ENCODE measurements at regions not wholly inside any gene's neighbourhood (a gene's known extent, or its start where the extent isn't known, plus 50 kb on each side); places are given as distances from the start of the nearest gene placed in this dataset.
"Not testable (repeated sequence)": the region's sequence is repeated elsewhere in the genome, so short reads cannot be mapped to it uniquely, and the experiment has no call there.

GRCh38 chr7:39758234-39758970 lies 135.0 kb downstream of the RALA start:
- no peak for DNase-seq (ENCODE audit: low read depth)

GRCh38 chr7:39761449-39761848 lies 138.1 kb downstream of the RALA start:
- DNase-seq (ENCODE audit: low read depth) = no peak

GRCh38 chr7:39762466-39762865 lies 139.1 kb downstream of the RALA start:
- not testable (repeated sequence) for DNase-seq (ENCODE audit: low read depth)

- DNase-seq (ENCODE audit: low read depth) = not testable (repeated sequence)
These were observed 139.5 kb downstream of the RALA start for GRCh38 chr7:39762881-39763280.

- DNase-seq (ENCODE audit: low read depth) = not testable (repeated sequence)
These were observed 142.5 kb downstream of the RALA start for GRCh38 chr7:39765833-39766232.

GRCh38 chr7:39768439-39768838 lies 145.1 kb downstream of the RALA start:
- DNase-seq (ENCODE audit: low read depth) = not testable (repeated sequence)

- DNase-seq (ENCODE audit: low read depth) = not testable (repeated sequence)
These were observed 151.0 kb downstream of the RALA start for GRCh38 chr7:39774341-39774851.

- not testable (repeated sequence) for DNase-seq (ENCODE audit: low read depth)
These were observed 158.2 kb downstream of the RALA start for GRCh38 chr7:39781557-39781956.

GRCh38 chr7:39786440-39786839 lies 163.1 kb downstream of the RALA start:
- DNase-seq (ENCODE audit: low read depth) = not testable (repeated sequence)

- DNase-seq (ENCODE audit: low read depth) = not testable (repeated sequence)
These were observed 159.0 kb upstream of the CDK13 start for GRCh38 chr7:39791035-39791434.

GRCh38 chr7:39791911-39792310 lies 158.1 kb upstream of the CDK13 start:
- DNase-seq (ENCODE audit: low read depth) = not testable (repeated sequence)

- not testable (repeated sequence) for DNase-seq (ENCODE audit: low read depth)
These were observed 157.0 kb upstream of the CDK13 start for GRCh38 chr7:39793026-39793425.

GRCh38 chr7:39793851-39794250 lies 156.2 kb upstream of the CDK13 start:
- DNase-seq (ENCODE audit: low read depth) = not testable (repeated sequence)

- not testable (repeated sequence) for DNase-seq (ENCODE audit: low read depth)
These were observed 153.1 kb upstream of the CDK13 start for GRCh38 chr7:39796947-39797346.

GRCh38 chr7:39798077-39798476 lies 152.0 kb upstream of the CDK13 start:
- DNase-seq (ENCODE audit: low read depth) = not testable (repeated sequence)

GRCh38 chr7:39808796-39809481 lies 141.1 kb upstream of the CDK13 start:
- no peak for DNase-seq (ENCODE audit: low read depth)

GRCh38 chr7:39810204-39810642 lies 139.8 kb upstream of the CDK13 start:
- no peak for DNase-seq (ENCODE audit: low read depth)

GRCh38 chr7:39810710-39811109 lies 139.3 kb upstream of the CDK13 start:
- no peak for DNase-seq (ENCODE audit: low read depth)

GRCh38 chr7:39811161-39811614 lies 138.9 kb upstream of the CDK13 start:
- DNase-seq (ENCODE audit: low read depth) = no peak

- DNase-seq (ENCODE audit: low read depth) = no peak
These were observed 133.5 kb upstream of the CDK13 start for GRCh38 chr7:39816462-39817060.

GRCh38 chr7:39819514-39819913 lies 130.5 kb upstream of the CDK13 start:
- DNase-seq (ENCODE audit: low read depth) = no peak

GRCh38 chr7:39824456-39825200 lies 125.4 kb upstream of the CDK13 start:
- no peak for DNase-seq (ENCODE audit: low read depth)

Measured in activated T-helper 9 cell treated with anti-CD3 and anti-CD28 coated beads, Interleukin-2, amount 50 U/mL, for 16 hours (primary cell).